HG03097 (cell line): ENCODE measurements at regions not wholly inside any gene's neighbourhood (a gene's known extent, or its start where the extent isn't known, plus 50 kb on each side); places are given as distances from the start of the nearest gene placed in this dataset.

Experiments used
- ATAC-seq: cut with Tn5 transposase; IDR thresholded peaks from one replicate; pipeline ENCODE4 v1.9.1; 2021; ENCODE audit not compliant: unreplicated experiment, low FRiP score

GRCh38 chr10:30793093-30793492 lies 163.5 kb upstream of the LYZL2 start:
- no peak for ATAC-seq

- ATAC-seq = no peak
Observed at GRCh38 chr10:30792025-30792424, 162.5 kb upstream of the LYZL2 start.

GRCh38 chr10:30791197-30791611 lies 161.7 kb upstream of the LYZL2 start:
- ATAC-seq = no peak

GRCh38 chr10:30789806-30790205 lies 160.3 kb upstream of the LYZL2 start:
- ATAC-seq = no peak

GRCh38 chr10:30788307-30788706 lies 158.8 kb upstream of the LYZL2 start:
- no peak for ATAC-seq

- no peak for ATAC-seq
Observed at GRCh38 chr10:30786906-30787305, 157.4 kb upstream of the LYZL2 start.

GRCh38 chr10:30786131-30786530 lies 156.6 kb upstream of the LYZL2 start:
- ATAC-seq = no peak

GRCh38 chr10:30784897-30785605 lies 155.5 kb upstream of the LYZL2 start:
- no peak for ATAC-seq

GRCh38 chr10:30784524-30784896 lies 155.0 kb upstream of the LYZL2 start:
- no peak for ATAC-seq

GRCh38 chr10:30783939-30784501 lies 154.5 kb upstream of the LYZL2 start:
- ATAC-seq = peak; percentile 36

- peak; percentile 55 for ATAC-seq
Observed at GRCh38 chr10:30782537-30783461, 153.2 kb upstream of the LYZL2 start.

GRCh38 chr10:30782157-30782536 lies 152.6 kb upstream of the LYZL2 start:
- no peak for ATAC-seq

- no peak for ATAC-seq
Observed at GRCh38 chr10:30781670-30782121, 152.1 kb upstream of the LYZL2 start.

GRCh38 chr10:30778769-30779168 lies 149.2 kb upstream of the LYZL2 start:
- no peak for ATAC-seq

GRCh38 chr10:30775779-30776591 lies 146.4 kb upstream of the LYZL2 start:
- no peak for ATAC-seq

- no peak for ATAC-seq
Observed at GRCh38 chr10:30774261-30774660, 144.7 kb upstream of the LYZL2 start.

- ATAC-seq = no peak
Observed at GRCh38 chr10:30773501-30773900, 143.9 kb upstream of the LYZL2 start.

- ATAC-seq = no peak
Observed at GRCh38 chr10:30770816-30771215, 141.3 kb upstream of the LYZL2 start.

GRCh38 chr10:30770229-30770628 lies 140.7 kb upstream of the LYZL2 start:
- no peak for ATAC-seq

GRCh38 chr10:30769361-30769760 lies 139.8 kb upstream of the LYZL2 start:
- ATAC-seq = no peak

GRCh38 chr10:30765616-30766015 lies 136.1 kb upstream of the LYZL2 start:
- no peak for ATAC-seq
